ENCODE measurements at regions not wholly inside any gene's neighbourhood (a gene's known extent, or its start where the extent isn't known, plus 50 kb on each side); places are given as distances from the start of the nearest gene placed in this dataset.

GRCh38 chr2:57437077-57437476, 609.5 kb upstream of the VRK2 start:
- H3K4me1 ChIP-seq (ENCODE audit: control insufficient read depth, extremely low read depth, insufficient read depth, low read length), result no peaks in the 10 kb centered on the region
- CTCF ChIA-PET, result interaction anchor here (1.2 kb wide), 1 partner anchor 10 kb away, joined by 3 read pairs; no protein-coding TSS in a partner anchor
- no peaks in the 10 kb centered on the region for H4K20me1 ChIP-seq (replicated peaks; ENCODE audit: control insufficient read depth, extremely low read depth, insufficient read depth, low read length)
- POLR2A ChIA-PET, result no interaction called here
- H3K27ac ChIP-seq (ENCODE audit: insufficient read depth, low read depth, low read length), result no peak overlapping the region
- DNase-seq (ENCODE audit: low read depth, low spot score) (no peak), FAIRE-seq (no peak)
- no peak overlapping the region for H2AFZ ChIP-seq (ENCODE audit: low read depth, low read length)
- intact Hi-C loops (cut with micrococcal nuclease) (no loop called here), dilution Hi-C loops (cut with MboI; ENCODE audit: extremely low pct_ligation_motif_present, low sequenced_read_pairs) (no loop called here)
- no peaks in the 10 kb centered on the region for H3K36me3 ChIP-seq (ENCODE audit: control insufficient read depth in 2 of 2, extremely low read depth in 1 of 2, insufficient read depth in 2 of 2, low read length in 2 of 2)
- no peak overlapping the region for H3K4me3 ChIP-seq (replicated peaks in 1 of 3; ENCODE audit: insufficient read depth in 1 of 3, low read depth in 1 of 3, low read length in 3 of 3)
- H3K9me1 ChIP-seq (replicated peaks; ENCODE audit: control insufficient read depth, extremely low read depth, insufficient read depth, low read length), result no peaks in the 10 kb centered on the region
- no peaks in the 10 kb centered on the region for H3K79me2 ChIP-seq (ENCODE audit: control insufficient read depth, insufficient read depth, low read length)
- BruUV-seq (replicated peaks), result no TSS peak
- no peaks in the 10 kb centered on the region for H3K27me3 ChIP-seq (ENCODE audit: control insufficient read depth in 2 of 2, insufficient read depth in 2 of 2, low read length in 2 of 2)
- no peaks in the 10 kb centered on the region for H3K9me3 ChIP-seq (replicated peaks; ENCODE audit: control insufficient read depth, insufficient read depth, low read length)
- TF ChIP-seq FOS (IDR thresholded peaks at IDR 0.05; ENCODE audit: borderline replicate concordance, insufficient read depth, low read length), result no peak
- no peak overlapping the region for H3K4me2 ChIP-seq (ENCODE audit: insufficient read depth, low read length)
- H3K9ac ChIP-seq (replicated peaks; ENCODE audit: extremely low read depth, insufficient read depth, low read length), result no peak overlapping the region

- Histone ChIP-seq H3K4me3 (replicated peaks in 1 of 3; ENCODE audit: insufficient read depth in 1 of 3, low read depth in 1 of 3, low read length in 3 of 3) (no peak overlapping the region), H3K36me3 (ENCODE audit: control insufficient read depth in 2 of 2, extremely low read depth in 1 of 2, insufficient read depth in 2 of 2, low read length in 2 of 2) (no peaks in the 10 kb centered on the region), H3K9me3 (replicated peaks; ENCODE audit: control insufficient read depth, insufficient read depth, low read length) (no peaks in the 10 kb centered on the region), H3K9ac (replicated peaks; ENCODE audit: extremely low read depth, insufficient read depth, low read length) (no peak overlapping the region), H4K20me1 (replicated peaks; ENCODE audit: control insufficient read depth, extremely low read depth, insufficient read depth, low read length) (no peaks in the 10 kb centered on the region), H3K27ac (ENCODE audit: insufficient read depth, low read depth, low read length) (no peak overlapping the region), H3K27me3 (ENCODE audit: control insufficient read depth in 2 of 2, insufficient read depth in 2 of 2, low read length in 2 of 2) (no peaks in the 10 kb centered on the region), H3K9me1 (replicated peaks; ENCODE audit: control insufficient read depth, extremely low read depth, insufficient read depth, low read length) (no peaks in the 10 kb centered on the region), H3K4me2 (ENCODE audit: insufficient read depth, low read length) (no peak overlapping the region), H3K79me2 (ENCODE audit: control insufficient read depth, insufficient read depth, low read length) (no peaks in the 10 kb centered on the region), H2AFZ (ENCODE audit: low read depth, low read length) (no peak overlapping the region), H3K4me1 (ENCODE audit: control insufficient read depth, extremely low read depth, insufficient read depth, low read length) (no peaks in the 10 kb centered on the region)
- FAIRE-seq (no peak), DNase-seq (ENCODE audit: low read depth, low spot score) (no peak)
- TF ChIP-seq CTCF (IDR thresholded peaks at IDR 0.05; ENCODE audit: extremely low read depth in 1 of 2, insufficient read depth in 1 of 2, low read depth in 1 of 2, low read length in 2 of 2) (no peak), POLR2AphosphoS5 (IDR thresholded peaks at IDR 0.05; ENCODE audit: insufficient read depth, low read depth, low read length) (no peak), MAX (IDR thresholded peaks at IDR 0.05; ENCODE audit: insufficient read depth, insufficient read length) (no peak), POLR2A (IDR thresholded peaks at IDR 0.05; ENCODE audit: low read depth, low read length) (no peak), GATA2 (IDR thresholded peaks at IDR 0.05; ENCODE audit: insufficient read depth, insufficient read length, low read depth, low read length) (no peak), FOS (IDR thresholded peaks at IDR 0.05; ENCODE audit: borderline replicate concordance, insufficient read depth, low read length) (no peak), EZH2 (IDR thresholded peaks at IDR 0.05; ENCODE audit: borderline replicate concordance, low read depth, low read length, severe bottlenecking) (no peak)
- intact Hi-C loops (cut with micrococcal nuclease) (no loop called here), dilution Hi-C loops (cut with MboI; ENCODE audit: extremely low pct_ligation_motif_present, low sequenced_read_pairs) (no loop called here)
- CTCF ChIA-PET, result no interaction called here
- POLR2A ChIA-PET, result no interaction called here
- BruUV-seq (replicated peaks), result no TSS peak
Observed at GRCh38 chr2:57440437-57440836, 606.2 kb upstream of the VRK2 start.

All from endothelial cell of umbilical vein (primary cell).